HCT116 (cell line): ENCODE measurements at regions not wholly inside any gene's neighbourhood (a gene's known extent, or its start where the extent isn't known, plus 50 kb on each side); places are given as distances from the start of the nearest gene placed in this dataset.

Experiments
- ATAC-seq: fragments of 200-7000 bp; cut with Tn5 transposase; 2 replicates; pipeline ENCODE4 v1.9.1; 2020; ENCODE audit warnings: mild to moderate bottlenecking, moderate library complexity
- BruUV-seq: library from RNA; stranded (reverse); fragments of 400-500 nt; replicated peaks from 2 replicates; lab custom pipeline; 2021; lab: Mats Ljungman, UMichigan
- CTCF ChIA-PET: fragments of 300-600 bp; sonication (Branson Sonifier 250); formaldehyde crosslinking; loops from one replicate; lab custom pipeline; 2021; ENCODE audit warnings: antibody characterized with exemption; lab: Charles Lee
- POLR2A ChIA-PET: fragments of 300-600, 350-600 bp; sonication (Branson Sonifier 250); formaldehyde crosslinking; loops from one replicate; lab custom pipeline; 2021; ENCODE audit warnings: antibody characterized with exemption; lab: Charles Lee
- RAD21 ChIA-PET, 2 experiments: fragments of 300-600 bp; sonication (Branson Sonifier 250); formaldehyde crosslinking; loops; one replicate each; lab custom pipeline; 2023; ENCODE audit warnings: low total read pairs in 2 of 2; ENCODE audit not compliant: uncharacterized antibody in 2 of 2, unreplicated experiment in 2 of 2, low non-redundant PET in 1 of 2; lab: Charles Lee
- DNase-seq: peaks from one replicate; pipeline ENCODE4 v3.0.0-alpha.2; 2010; ENCODE audit warnings: low read depth, low spot score
- H2AFZ ChIP-seq: fragments of 200-600 bp; shearing (Covaris generic), sonication (generic); 2 replicates; pipeline ENCODE4 v1.6.1; 2017; ENCODE audit warnings: low read depth, mixed run types, mixed read lengths, antibody characterized with exemption, low read length; ENCODE audit not compliant: poor library complexity, severe bottlenecking
- H3K27ac ChIP-seq: 2 replicates; pipeline ENCODE4 v1.5.1; 2012; ENCODE audit warnings: low read depth, low read length
- H3K27me3 ChIP-seq: fragments of 200-600 bp; sonication (generic); 2 replicates; pipeline ENCODE4 v1.6.1; 2016; ENCODE audit warnings: mixed run types, low read length, mixed read lengths; ENCODE audit not compliant: insufficient read depth
- H3K36me3 ChIP-seq, 2 experiments: fragments of 200-500 bp in 1 of 2; fragments of 200-600 bp in 1 of 2; sonication (Bioruptor generic) in 1 of 2; sonication (generic) in 1 of 2; 2 replicates each; pipeline versions ENCODE4 v1.5.1 to v1.6.1; 2014 to 2016; ENCODE audit warnings: low read length in 2 of 2, inconsistent platforms in 1 of 2, mixed read lengths in 1 of 2, mixed run types in 1 of 2; ENCODE audit not compliant: insufficient read depth in 2 of 2, control insufficient read depth in 1 of 2
- H3K4me1 ChIP-seq, 2 experiments: fragments of 200-600 bp in 1 of 2; sonication (generic) in 1 of 2; 2 replicates each; pipeline versions ENCODE4 v1.5.1 to v1.6.1; 2012 to 2017; ENCODE audit warnings: low read length in 2 of 2, inconsistent platforms in 1 of 2, mild to moderate bottlenecking in 1 of 2, mixed read lengths in 1 of 2, mixed run types in 1 of 2, moderate library complexity in 1 of 2; ENCODE audit not compliant: insufficient read depth in 2 of 2, control insufficient read depth in 1 of 2
- H3K4me2 ChIP-seq: fragments of 200-600 bp; sonication (generic); 2 replicates; pipeline ENCODE4 v1.6.1; 2017; ENCODE audit warnings: mixed run types, low read length, mixed read lengths
- H3K4me3 ChIP-seq, 2 experiments: fragments of 200-600 bp in 1 of 2; sonication (generic) in 1 of 2; replicated peaks in 1 of 2; 2 replicates each; pipeline ENCODE4 v1.5.1; 2011 to 2016; ENCODE audit warnings: low read length in 2 of 2, control low read depth in 1 of 2, low read depth in 1 of 2, mild to moderate bottlenecking in 1 of 2, mixed read lengths in 1 of 2, mixed run types in 1 of 2
- H3K79me2 ChIP-seq: fragments of 200-600 bp; sonication (generic); 2 replicates; pipeline ENCODE4 v1.6.1; 2017; ENCODE audit warnings: mild to moderate bottlenecking, mixed run types, low read length, moderate library complexity, mixed read lengths; ENCODE audit not compliant: insufficient read depth
- H3K9ac ChIP-seq: fragments of 200-600 bp; sonication (generic); 2 replicates; pipeline ENCODE4 v1.6.1; 2016; ENCODE audit warnings: low read length, mixed read lengths
- H3K9me2 ChIP-seq: fragments of 200-600 bp; sonication (generic), shearing (Covaris generic); 2 replicates; pipeline ENCODE4 v1.6.1; 2017; ENCODE audit warnings: mixed run types, mild to moderate bottlenecking, moderate library complexity; ENCODE audit not compliant: insufficient read depth
- H3K9me3 ChIP-seq, 2 experiments: fragments of 200-500 bp in 1 of 2; fragments of 200-600 bp in 1 of 2; sonication (Bioruptor generic) in 1 of 2; sonication (generic) in 1 of 2; 2 replicates each; pipeline ENCODE4 v1.6.1; 2014 to 2017; ENCODE audit warnings: low read length in 2 of 2, mixed read lengths in 2 of 2, inconsistent platforms in 1 of 2, low read depth in 1 of 2, mild to moderate bottlenecking in 1 of 2, mixed run types in 1 of 2, moderate library complexity in 1 of 2; ENCODE audit not compliant: control insufficient read depth in 1 of 2, insufficient read depth in 1 of 2
- H4K20me1 ChIP-seq: fragments of 200-600 bp; sonication (generic), shearing (Covaris generic); 2 replicates; pipeline ENCODE4 v1.6.1; 2017; ENCODE audit warnings: mixed run types, mild to moderate bottlenecking, moderate library complexity; ENCODE audit not compliant: insufficient read depth
- CEBPB ChIP-seq: IDR thresholded peaks from 2 replicates; pipeline ENCODE4 v1.6.1; 2012; ENCODE audit warnings: low read depth
- ELF1 ChIP-seq: IDR thresholded peaks from 2 replicates; pipeline ENCODE4 v1.6.1; 2012; ENCODE audit warnings: low read depth, borderline replicate concordance
- FOSL1 ChIP-seq: IDR thresholded peaks from 2 replicates; pipeline ENCODE4 v1.6.1; 2012; ENCODE audit warnings: low read depth
- TCF7L2 ChIP-seq: IDR thresholded peaks from 2 replicates; pipeline ENCODE4 v1.7.0; 2011; ENCODE audit warnings: borderline replicate concordance, inconsistent platforms; ENCODE audit not compliant: insufficient read depth, insufficient read length; ENCODE audit errors: extremely low read depth
- ZFX ChIP-seq: fragments of 450-650 bp; IDR thresholded peaks from 2 replicates; pipeline ENCODE4 v1.6.1; 2017
- ZNF274 ChIP-seq: fragments of 200-500 bp; sonication (Bioruptor generic); IDR thresholded peaks from 2 replicates; pipeline ENCODE4 v1.6.1; 2014; ENCODE audit warnings: mild to moderate bottlenecking, low read depth, low read length, inconsistent platforms
- intact Hi-C: fragments of 100-400 bp; cut with micrococcal nuclease; formaldehyde crosslinking; loops from 2 replicates; pipeline ENCODE4 v1.10.0; 2022

- Histone ChIP-seq H3K9me2 (no peaks in the 10 kb centered on the region), H3K79me2 (no peaks in the 10 kb centered on the region), H2AFZ (no peak overlapping the region), H3K4me2 (no peak overlapping the region)
- TF ChIP-seq CEBPB (no peak), TCF7L2 (no peak), ZNF274 (no peak), FOSL1 (no peak), ELF1 (no peak)
- TF ChIP-seq, all 23 proteins: peak for 0
- no peaks in the 10 kb centered on the region for H3K4me1 ChIP-seq
- no peaks in the 10 kb centered on the region for H4K20me1 ChIP-seq
- ATAC-seq (no peak), DNase-seq (no peak)
- H3K9me3 ChIP-seq, result peaks cover 5 to 27% of the 10 kb centered on the region in 2 experiments; a peak in 3 of 4 replicates
- no peak overlapping the region for H3K9ac ChIP-seq
- no peak overlapping the region for H3K4me3 ChIP-seq
- no TSS peak for BruUV-seq
- H3K36me3 ChIP-seq, result no peaks in the 10 kb centered on the region
- H3K27ac ChIP-seq, result no peak overlapping the region
- RAD21 ChIA-PET, result no interaction called here
- intact Hi-C loops, result no loop called here
- H3K27me3 ChIP-seq, result no peaks in the 10 kb centered on the region
- CTCF ChIA-PET, result no interaction called here
- POLR2A ChIA-PET, result no interaction called here
Measured at GRCh38 chr3:81105789-81106488, 655.5 kb downstream of the GBE1 start.

- ATAC-seq (no peak), DNase-seq (no peak)
- TF ChIP-seq ZFX (no peak), ZNF274 (no peak)
- Histone ChIP-seq H3K9me2 (no peaks in the 10 kb centered on the region), H3K4me3 (no peak overlapping the region), H2AFZ (no peak overlapping the region), H3K9me3 (peaks cover 5 to 30% of the 10 kb centered on the region in 2 experiments; a peak in 3 of 4 replicates), H4K20me1 (no peaks in the 10 kb centered on the region), H3K9ac (no peak overlapping the region), H3K4me2 (no peak overlapping the region), H3K36me3 (no peaks in the 10 kb centered on the region), H3K27ac (no peak overlapping the region), H3K27me3 (no peaks in the 10 kb centered on the region), H3K4me1 (no peaks in the 10 kb centered on the region), H3K79me2 (no peaks in the 10 kb centered on the region)
- ChIA-PET RAD21 (no interaction called here), POLR2A (no interaction called here), CTCF (no interaction called here)
- no TSS peak for BruUV-seq
- intact Hi-C loops, result no loop called here
Measured at GRCh38 chr3:81105206-81105605, 656.2 kb downstream of the GBE1 start.
